GM12892 (cell line): ENCODE measurements at regions not wholly inside any gene's neighbourhood (a gene's known extent, or its start where the extent isn't known, plus 50 kb on each side); places are given as distances from the start of the nearest gene placed in this dataset.
"Not testable (repeated sequence)": the region's sequence is repeated elsewhere in the genome, so short reads cannot be mapped to it uniquely, and the experiment has no call there.

Experiments
- POLR2A ChIP-seq: IDR thresholded peaks from 2 replicates; pipeline ENCODE4 v1.6.1; 2011; ENCODE audit warnings: low read depth, low read length, control low read depth
- POLR2AphosphoS5 ChIP-seq: IDR thresholded peaks from 2 replicates; pipeline ENCODE4 v1.6.1; 2011; ENCODE audit warnings: low read depth, low read length, control low read depth

DNA sequence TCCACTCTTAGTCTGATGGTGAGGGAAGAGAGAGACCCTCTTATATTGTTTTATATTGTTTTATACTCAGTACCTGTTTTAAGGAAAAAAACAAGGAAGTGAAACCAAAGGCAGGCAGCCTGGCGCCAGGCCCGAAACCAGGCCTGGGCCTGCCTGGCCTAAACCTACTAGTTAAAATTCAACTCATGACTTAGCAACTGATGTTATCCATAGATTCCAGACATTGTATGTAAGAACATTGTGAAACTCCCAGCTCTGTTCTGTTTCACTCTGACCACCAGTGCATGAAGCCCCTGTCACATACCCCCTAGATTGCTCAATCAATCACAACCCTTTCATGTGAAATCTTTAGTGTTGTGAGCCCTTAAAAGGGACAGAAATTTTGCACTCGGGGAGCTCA lies 1226.7 kb downstream of the ROBO2 start:
- TF ChIP-seq POLR2A, POLR2AphosphoS5: not testable (repeated sequence)
